ENCODE measurements at regions not wholly inside any gene's neighbourhood (a gene's known extent, or its start where the extent isn't known, plus 50 kb on each side); places are given as distances from the start of the nearest gene placed in this dataset.

DNA sequence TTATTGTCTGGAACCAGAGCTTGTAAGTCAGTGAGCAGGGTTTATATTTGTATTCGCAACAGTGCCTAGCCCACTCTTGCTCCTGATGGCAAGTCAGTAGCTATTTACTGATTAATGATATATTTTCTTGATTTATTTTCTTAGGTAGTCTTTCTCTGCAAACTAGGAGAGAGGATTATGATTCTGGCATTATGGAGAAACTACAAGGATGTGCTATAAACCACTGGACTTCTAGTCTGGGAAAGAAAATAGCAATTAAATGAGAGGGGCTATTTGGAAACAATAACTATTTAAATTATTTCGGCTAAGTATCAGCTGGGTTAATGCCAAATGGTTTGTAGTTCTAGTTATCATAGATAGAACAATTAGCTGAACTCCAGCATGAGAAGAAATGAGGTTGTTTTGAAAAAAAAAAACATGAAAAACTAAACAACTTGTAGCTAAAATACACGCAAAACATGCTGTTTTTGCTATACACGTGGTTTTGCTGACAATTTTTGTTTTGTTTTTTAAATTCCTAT lies 304.9 kb upstream of the TCF21 start:
- in situ Hi-C loops (cut with MboI; ENCODE audit: low sequenced_read_pairs, unreplicated experiment): no loop called here
- no peak for DNase-seq (ENCODE audit: low spot score)
- TF ChIP-seq, protein P1, sequence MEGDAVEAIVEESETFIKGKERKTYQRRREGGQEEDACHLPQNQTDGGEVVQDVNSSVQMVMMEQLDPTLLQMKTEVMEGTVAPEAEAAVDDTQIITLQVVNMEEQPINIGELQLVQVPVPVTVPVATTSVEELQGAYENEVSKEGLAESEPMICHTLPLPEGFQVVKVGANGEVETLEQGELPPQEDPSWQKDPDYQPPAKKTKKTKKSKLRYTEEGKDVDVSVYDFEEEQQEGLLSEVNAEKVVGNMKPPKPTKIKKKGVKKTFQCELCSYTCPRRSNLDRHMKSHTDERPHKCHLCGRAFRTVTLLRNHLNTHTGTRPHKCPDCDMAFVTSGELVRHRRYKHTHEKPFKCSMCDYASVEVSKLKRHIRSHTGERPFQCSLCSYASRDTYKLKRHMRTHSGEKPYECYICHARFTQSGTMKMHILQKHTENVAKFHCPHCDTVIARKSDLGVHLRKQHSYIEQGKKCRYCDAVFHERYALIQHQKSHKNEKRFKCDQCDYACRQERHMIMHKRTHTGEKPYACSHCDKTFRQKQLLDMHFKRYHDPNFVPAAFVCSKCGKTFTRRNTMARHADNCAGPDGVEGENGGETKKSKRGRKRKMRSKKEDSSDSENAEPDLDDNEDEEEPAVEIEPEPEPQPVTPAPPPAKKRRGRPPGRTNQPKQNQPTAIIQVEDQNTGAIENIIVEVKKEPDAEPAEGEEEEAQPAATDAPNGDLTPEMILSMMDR (IDR thresholded peaks at IDR 0.05; ENCODE audit: borderline replicate concordance, control extremely low read depth, extremely low read depth, insufficient read depth, missing control alignments): no peak

DNA sequence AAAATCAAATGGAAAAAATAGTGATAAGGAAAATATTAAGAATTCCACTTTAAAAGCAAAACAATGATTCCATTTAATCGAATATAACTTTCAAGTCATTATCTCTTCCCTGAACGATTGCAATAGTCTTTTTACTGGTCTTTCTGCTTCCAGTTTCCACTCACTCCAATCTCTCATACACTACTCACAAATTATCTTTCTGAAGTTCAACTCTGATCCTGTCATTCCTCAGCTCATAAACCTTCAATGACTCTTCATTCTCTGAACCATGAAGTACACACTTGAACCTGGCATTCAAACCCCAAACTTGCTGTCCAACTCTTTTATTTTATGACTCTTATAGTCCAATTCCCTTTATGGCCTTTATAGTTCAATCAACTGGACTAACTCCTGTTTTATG lies 304.1 kb upstream of the TCF21 start:
- no peak for DNase-seq (ENCODE audit: low spot score)
- in situ Hi-C loops (cut with MboI; ENCODE audit: low sequenced_read_pairs, unreplicated experiment): no loop called here
- TF ChIP-seq, protein P1 (IDR thresholded peaks at IDR 0.05; ENCODE audit: borderline replicate concordance, control extremely low read depth, extremely low read depth, insufficient read depth, missing control alignments): no peak

DNA sequence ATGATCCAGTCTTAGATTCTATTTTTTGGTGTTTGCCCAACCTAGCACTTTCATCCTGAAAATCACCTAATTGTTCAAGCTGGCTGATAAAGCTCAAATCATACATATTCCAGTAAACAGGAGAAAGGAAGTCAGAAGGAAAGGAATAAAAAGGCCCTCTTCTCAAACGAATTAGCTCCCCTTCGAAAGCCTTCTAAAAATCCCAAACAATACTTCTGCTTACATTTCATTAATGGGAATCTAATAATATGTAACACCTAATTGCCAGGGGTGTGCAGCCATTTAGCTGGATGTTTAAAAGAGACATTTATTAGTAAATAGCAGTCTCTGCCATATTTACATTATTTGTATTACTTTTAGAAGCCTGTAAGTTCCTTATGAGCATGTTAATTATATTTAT lies 302.9 kb upstream of the TCF21 start:
- DNase-seq (ENCODE audit: low spot score): no peak
- TF ChIP-seq, protein P1 (IDR thresholded peaks at IDR 0.05; ENCODE audit: borderline replicate concordance, control extremely low read depth, extremely low read depth, insufficient read depth, missing control alignments): no peak
- in situ Hi-C loops (cut with MboI; ENCODE audit: low sequenced_read_pairs, unreplicated experiment): no loop called here

DNA sequence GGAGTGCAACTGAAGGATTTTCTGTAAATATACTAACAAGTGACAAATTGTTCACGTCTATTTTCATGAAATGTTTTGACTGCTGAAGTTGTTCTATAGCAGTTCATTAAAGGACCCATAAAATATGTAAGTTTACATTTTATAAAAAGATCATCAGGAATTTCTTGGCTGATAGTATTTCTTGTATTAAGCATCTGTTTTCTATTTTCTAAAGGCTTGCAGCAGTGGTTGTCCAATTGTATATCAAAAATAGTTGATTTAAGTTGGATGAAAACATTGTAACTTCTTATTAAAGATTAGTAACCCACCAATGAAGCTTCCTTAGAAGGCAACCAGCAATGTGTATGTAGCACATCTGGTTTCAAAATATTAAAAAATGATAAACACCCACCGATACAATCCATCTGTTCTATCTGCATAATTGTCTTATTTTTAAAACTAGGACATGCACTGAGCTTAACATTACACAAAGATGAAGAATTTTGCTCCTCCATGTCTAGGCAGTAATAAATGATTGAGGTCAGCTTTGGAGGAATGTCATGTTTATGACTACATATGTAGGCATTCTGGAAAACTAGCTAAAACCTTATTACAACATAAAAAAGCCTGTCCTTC lies 301.3 kb upstream of the TCF21 start:
- TF ChIP-seq, protein P1 (IDR thresholded peaks at IDR 0.05; ENCODE audit: borderline replicate concordance, control extremely low read depth, extremely low read depth, insufficient read depth, missing control alignments): no peak
- DNase-seq (ENCODE audit: low spot score): no peak
- in situ Hi-C loops (cut with MboI; ENCODE audit: low sequenced_read_pairs, unreplicated experiment): no loop called here

DNA sequence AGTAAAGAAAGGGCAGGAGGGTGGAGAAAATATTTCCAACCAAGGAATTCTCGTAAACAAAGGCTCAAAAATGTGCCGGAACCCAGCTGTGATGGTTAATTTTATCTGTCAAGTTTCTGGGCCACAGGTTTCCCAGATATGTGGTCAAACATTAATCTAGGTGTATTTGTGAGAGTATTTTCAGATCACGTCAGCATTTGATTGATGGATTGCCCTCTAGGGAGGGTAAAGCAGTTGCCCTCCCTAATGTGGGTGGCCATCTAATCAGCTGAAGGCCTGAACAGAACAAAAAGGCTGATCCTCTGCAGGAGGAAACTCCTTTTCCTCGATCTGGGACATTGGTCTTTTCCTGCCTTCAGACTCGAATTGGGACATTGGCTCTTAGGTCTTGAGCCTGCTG lies 298.7 kb upstream of the TCF21 start:
- in situ Hi-C loops (cut with MboI; ENCODE audit: low sequenced_read_pairs, unreplicated experiment): no loop called here

DNA sequence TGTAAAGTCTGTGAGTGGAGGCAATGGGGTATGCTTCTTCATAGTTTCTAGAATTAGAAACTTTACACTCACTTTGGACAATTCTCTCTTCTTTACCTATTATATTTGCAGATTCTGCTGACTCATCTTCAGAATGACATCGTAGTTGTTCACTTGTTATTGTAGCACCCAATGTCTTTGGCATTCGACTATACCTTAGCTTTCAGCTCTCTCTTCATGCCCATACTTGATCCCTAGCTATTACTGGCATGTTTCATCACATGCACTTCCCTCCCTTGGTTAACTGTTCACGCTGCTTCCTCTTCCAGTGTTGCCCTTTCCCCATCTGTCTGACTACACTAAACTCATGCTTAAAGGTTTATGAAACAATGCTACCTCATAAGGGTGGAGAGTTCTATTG lies 298.1 kb upstream of the TCF21 start:
- in situ Hi-C loops (cut with MboI; ENCODE audit: low sequenced_read_pairs, unreplicated experiment): no loop called here
- TF ChIP-seq, protein P1 (IDR thresholded peaks at IDR 0.05; ENCODE audit: borderline replicate concordance, control extremely low read depth, extremely low read depth, insufficient read depth, missing control alignments): no peak
- DNase-seq (ENCODE audit: low spot score): no peak

More for the DNA sequence above, 298.7 kb upstream of the TCF21 start:
- TF ChIP-seq, protein P1 (IDR thresholded peaks at IDR 0.05; ENCODE audit: borderline replicate concordance, control extremely low read depth, extremely low read depth, insufficient read depth, missing control alignments): no peak
- DNase-seq (ENCODE audit: low spot score): no peak
